HG03432 (cell line): ENCODE measurements at regions not wholly inside any gene's neighbourhood (a gene's known extent, or its start where the extent isn't known, plus 50 kb on each side); places are given as distances from the start of the nearest gene placed in this dataset.
"Not testable (repeated sequence)": the region's sequence is repeated elsewhere in the genome, so short reads cannot be mapped to it uniquely, and the experiment has no call there.

ENCODE experiments used
- ATAC-seq: cut with Tn5 transposase; IDR thresholded peaks from one replicate; pipeline ENCODE4 v1.9.1; 2021; ENCODE audit warnings: mild to moderate bottlenecking, moderate library complexity; ENCODE audit not compliant: unreplicated experiment

GRCh38 chr20:40889266-40889665 lies 139.4 kb upstream of the TOP1 start:
- not testable (repeated sequence) for ATAC-seq

GRCh38 chr20:40890181-40890580 lies 138.4 kb upstream of the TOP1 start:
- no peak for ATAC-seq

- ATAC-seq = no peak
Measured at GRCh38 chr20:40890635-40891034, 138.0 kb upstream of the TOP1 start.

- no peak for ATAC-seq
Measured at GRCh38 chr20:40891351-40891750, 137.3 kb upstream of the TOP1 start.

GRCh38 chr20:40892642-40893041 lies 136.0 kb upstream of the TOP1 start:
- no peak for ATAC-seq

GRCh38 chr20:40893610-40894236 lies 134.9 kb upstream of the TOP1 start:
- ATAC-seq = no peak

- ATAC-seq = no peak
Measured at GRCh38 chr20:40894237-40894630, 134.4 kb upstream of the TOP1 start.

GRCh38 chr20:40895182-40895581 lies 133.4 kb upstream of the TOP1 start:
- ATAC-seq = no peak

- ATAC-seq = no peak
Measured at GRCh38 chr20:40896814-40897700, 131.6 kb upstream of the TOP1 start.

GRCh38 chr20:40899344-40899743 lies 129.3 kb upstream of the TOP1 start:
- no peak for ATAC-seq

- ATAC-seq = no peak
Measured at GRCh38 chr20:40900666-40901215, 127.9 kb upstream of the TOP1 start.

GRCh38 chr20:40902661-40903060 lies 126.0 kb upstream of the TOP1 start:
- no peak for ATAC-seq

- no peak for ATAC-seq
Measured at GRCh38 chr20:40908309-40908708, 120.3 kb upstream of the TOP1 start.

GRCh38 chr20:40909489-40909888 lies 119.1 kb upstream of the TOP1 start:
- ATAC-seq = not testable (repeated sequence)

GRCh38 chr20:40910436-40910835 lies 118.2 kb upstream of the TOP1 start:
- ATAC-seq = not testable (repeated sequence)

- ATAC-seq = not testable (repeated sequence)
Measured at GRCh38 chr20:40911152-40911551, 117.5 kb upstream of the TOP1 start.

GRCh38 chr20:40913224-40914185 lies 115.1 kb upstream of the TOP1 start:
- no peak for ATAC-seq

GRCh38 chr20:40915756-40916155 lies 112.9 kb upstream of the TOP1 start:
- no peak for ATAC-seq

GRCh38 chr20:40916276-40916675 lies 112.3 kb upstream of the TOP1 start:
- no peak for ATAC-seq

- no peak for ATAC-seq
Measured at GRCh38 chr20:40920291-40920690, 108.3 kb upstream of the TOP1 start.

- peak; percentile 59 for ATAC-seq
Measured at GRCh38 chr20:40922865-40923264, 105.8 kb upstream of the TOP1 start.
